Breast epithelium (tissue), 4 donors: ENCODE measurements at regions not wholly inside any gene's neighbourhood (a gene's known extent, or its start where the extent isn't known, plus 50 kb on each side); places are given as distances from the start of the nearest gene placed in this dataset.

Experiments
- DNase-seq, 2 donors: peaks; one replicate each; pipeline ENCODE4 v3.0.0-alpha.2; 2019; ENCODE audit warnings: low spot score in 2 of 2
- H3K27ac ChIP-seq, 2 donors: fragments of 200-600 bp; sonication (generic) in 1 of 2; one replicate each; pipeline ENCODE4 v1.5.1; 2016 to 2019; ENCODE audit warnings: mild to moderate bottlenecking in 1 of 2
- H3K27me3 ChIP-seq, 2 donors: fragments of 200-600 bp; sonication (generic) in 1 of 2; one replicate each; pipeline versions ENCODE4 v1.5.1 to v1.6.0; 2017 to 2019; ENCODE audit warnings: control low read depth in 1 of 2, mild to moderate bottlenecking in 1 of 2
- H3K36me3 ChIP-seq: fragments of 200-600 bp; one replicate; pipeline ENCODE4 v1.5.1; 2019
- H3K4me1 ChIP-seq, 2 donors: fragments of 200-600 bp; sonication (generic); one replicate each; pipeline ENCODE4 v1.5.1; 2016 to 2019; ENCODE audit warnings: control low read depth in 1 of 2
- H3K4me3 ChIP-seq, 3 donors: fragments of 200-600 bp; sonication (generic); 1 replicate in 2 of 3; 2 replicates in 1 of 3; pipeline ENCODE4 v1.5.1; 2016 to 2019; ENCODE audit warnings: mild to moderate bottlenecking in 3 of 3, moderate library complexity in 2 of 3
- H3K9me3 ChIP-seq, 2 donors: fragments of 200-600 bp; sonication (generic) in 1 of 2; one replicate each; pipeline ENCODE4 v1.5.1; 2016 to 2019; ENCODE audit warnings: control low read depth in 1 of 2
- CTCF ChIP-seq, 3 donors: fragments of 450-650 bp; IDR thresholded peaks; one replicate each; pipeline ENCODE4 v1.5.1; 2016 to 2017; ENCODE audit warnings: antibody characterized with exemption in 3 of 3, mild to moderate bottlenecking in 3 of 3, moderate library complexity in 3 of 3
- POLR2A ChIP-seq: fragments of 450-650 bp; IDR thresholded peaks from one replicate; pipeline ENCODE4 v1.6.1; 2016; ENCODE audit warnings: antibody characterized with exemption, mild to moderate bottlenecking, moderate library complexity
- POLR2AphosphoS5 ChIP-seq, 3 donors: sonication (generic); formaldehyde crosslinking; IDR thresholded peaks; one replicate each; pipeline ENCODE4 v1.6.1; 2017; ENCODE audit warnings: antibody characterized with exemption in 3 of 3
- intact Hi-C: fragments of 100-400 bp; cut with DNase I; formaldehyde crosslinking; loops from one replicate; pipeline ENCODE4 v1.15.1; 2023; ENCODE audit warnings: low total_unique reads

- Histone ChIP-seq H3K27ac (no peak overlapping the region), H3K9me3 (no peaks in the 10 kb centered on the region), H3K27me3 (no peaks in the 10 kb centered on the region), H3K4me1 (no peaks in the 10 kb centered on the region), H3K4me3 (peak overlapping the region in 1 of 3 donors; percentile 44), H3K36me3 (no peaks in the 10 kb centered on the region)
- TF ChIP-seq CTCF (IDR thresholded peaks at IDR 0.05) (no peak), POLR2A (no peak), POLR2AphosphoS5 (IDR thresholded peaks at IDR 0.05) (no peak)
- intact Hi-C loops = no loop called here
- DNase-seq = no peak
These were observed 98.3 kb upstream of the CXXC4 start for GRCh38 chr4:104593019-104593418.

- intact Hi-C loops = no loop called here
These were observed 101.5 kb upstream of the CXXC4 start for GRCh38 chr4:104596189-104596588.

GRCh38 chr4:104615496-104615895 lies 120.8 kb upstream of the CXXC4 start:
- no peaks in the 10 kb centered on the region for H3K36me3 ChIP-seq
- no peaks in the 10 kb centered on the region for H3K9me3 ChIP-seq
- TF ChIP-seq POLR2AphosphoS5 (IDR thresholded peaks at IDR 0.05) = no peak
- no peak for TF ChIP-seq CTCF (IDR thresholded peaks at IDR 0.05)
- TF ChIP-seq POLR2A = no peak
- intact Hi-C loops = no loop called here
- no peaks in the 10 kb centered on the region for H3K27me3 ChIP-seq
- DNase-seq = no peak
- H3K4me3 ChIP-seq = no peak overlapping the region
- H3K27ac ChIP-seq = no peak overlapping the region
- no peaks in the 10 kb centered on the region for H3K4me1 ChIP-seq

More at GRCh38 chr4:104596189-104596588, 101.5 kb upstream of the CXXC4 start:
- Histone ChIP-seq H3K27me3 (no peaks in the 10 kb centered on the region), H3K4me1 (no peaks in the 10 kb centered on the region), H3K4me3 (no peak overlapping the region), H3K9me3 (no peaks in the 10 kb centered on the region), H3K27ac (no peak overlapping the region), H3K36me3 (no peaks in the 10 kb centered on the region)
- no peak for DNase-seq
- TF ChIP-seq POLR2AphosphoS5 (IDR thresholded peaks at IDR 0.05) (no peak), POLR2A (no peak), CTCF (IDR thresholded peaks at IDR 0.05) (no peak)

GRCh38 chr4:104615926-104616325 lies 121.2 kb upstream of the CXXC4 start:
- Histone ChIP-seq H3K36me3 (no peaks in the 10 kb centered on the region), H3K9me3 (no peaks in the 10 kb centered on the region), H3K4me1 (no peaks in the 10 kb centered on the region), H3K4me3 (no peak overlapping the region), H3K27me3 (no peaks in the 10 kb centered on the region), H3K27ac (no peak overlapping the region)
- TF ChIP-seq POLR2AphosphoS5 (IDR thresholded peaks at IDR 0.05) (no peak), CTCF (IDR thresholded peaks at IDR 0.05) (no peak), POLR2A (no peak)
- DNase-seq = no peak
- intact Hi-C loops = no loop called here

- Histone ChIP-seq H3K4me1 (no peaks in the 10 kb centered on the region), H3K36me3 (no peaks in the 10 kb centered on the region), H3K27me3 (no peaks in the 10 kb centered on the region), H3K4me3 (no peak overlapping the region), H3K27ac (no peak overlapping the region), H3K9me3 (no peaks in the 10 kb centered on the region)
- no peak for DNase-seq
- intact Hi-C loops = no loop called here
- TF ChIP-seq POLR2A = no peak
- TF ChIP-seq POLR2AphosphoS5 (IDR thresholded peaks at IDR 0.05) = no peak
- no peak for TF ChIP-seq CTCF (IDR thresholded peaks at IDR 0.05)
These were observed 121.7 kb upstream of the CXXC4 start for GRCh38 chr4:104616401-104616820.
